Suppressor macrophage treated with lipopolysaccharide for 1 hour (primary cell): ENCODE measurements at regions not wholly inside any gene's neighbourhood (a gene's known extent, or its start where the extent isn't known, plus 50 kb on each side); places are given as distances from the start of the nearest gene placed in this dataset.

ENCODE experiments used
- DNase-seq, 3 donors: peaks; one replicate each; pipeline ENCODE4 v3.0.0-alpha.2; 2020 to 2022

GRCh38 chr14:87217023-87217422 is 776.0 kb downstream of the GALC start:
- DNase-seq: no peak

- no peak for DNase-seq
Measured at GRCh38 chr14:87214558-87214957, 778.4 kb downstream of the GALC start.

GRCh38 chr14:87207756-87208155 is 785.2 kb downstream of the GALC start:
- no peak for DNase-seq

- DNase-seq: no peak
Measured at GRCh38 chr14:87205811-87206210, 787.2 kb downstream of the GALC start.

- no peak for DNase-seq
Measured at GRCh38 chr14:87203346-87203745, 789.6 kb downstream of the GALC start.

- DNase-seq: no peak
Measured at GRCh38 chr14:87199381-87199780, 793.6 kb downstream of the GALC start.

GRCh38 chr14:87196436-87196835 is 796.5 kb downstream of the GALC start:
- no peak for DNase-seq

GRCh38 chr14:87187786-87188185 is 805.2 kb downstream of the GALC start:
- DNase-seq: no peak

GRCh38 chr14:87186737-87187136 is 806.2 kb downstream of the GALC start:
- no peak for DNase-seq

GRCh38 chr14:87185961-87186560 is 806.9 kb downstream of the GALC start:
- DNase-seq: no peak

GRCh38 chr14:87184180-87184579 is 808.8 kb downstream of the GALC start:
- no peak for DNase-seq

GRCh38 chr14:87181288-87181687 is 811.7 kb downstream of the GALC start:
- DNase-seq: no peak

GRCh38 chr14:87179936-87180335 is 813.0 kb downstream of the GALC start:
- DNase-seq: no peak

GRCh38 chr14:87178277-87178676 is 814.7 kb downstream of the GALC start:
- DNase-seq: no peak

GRCh38 chr14:87175175-87175574 is 817.8 kb downstream of the GALC start:
- DNase-seq: no peak

- DNase-seq: no peak
Measured at GRCh38 chr14:87171141-87171540, 821.8 kb downstream of the GALC start.

GRCh38 chr14:87170179-87170578 is 822.8 kb downstream of the GALC start:
- DNase-seq: no peak

GRCh38 chr14:87169362-87169761 is 823.6 kb downstream of the GALC start:
- no peak for DNase-seq

- DNase-seq: no peak
Measured at GRCh38 chr14:87161502-87161901, 831.5 kb downstream of the GALC start.

GRCh38 chr14:87160989-87161388 is 832.0 kb downstream of the GALC start:
- DNase-seq: no peak

- DNase-seq: no peak
Measured at GRCh38 chr14:87158283-87158682, 834.7 kb downstream of the GALC start.

GRCh38 chr14:87156878-87157277 is 836.1 kb downstream of the GALC start:
- DNase-seq: no peak

- no peak for DNase-seq
Measured at GRCh38 chr14:87155856-87156488, 837.0 kb downstream of the GALC start.

- DNase-seq: no peak
Measured at GRCh38 chr14:87153901-87154300, 839.1 kb downstream of the GALC start.

- no peak for DNase-seq
Measured at GRCh38 chr14:87153391-87153790, 839.6 kb downstream of the GALC start.
